Superior temporal gyrus (tissue), 1 donor: ENCODE measurements at regions not wholly inside any gene's neighbourhood (a gene's known extent, or its start where the extent isn't known, plus 50 kb on each side); places are given as distances from the start of the nearest gene placed in this dataset.
A peak's percentile ranks its signal among the peaks of the same experiment; 100 is the strongest.

Source experiments
- DNase-seq: peaks from one replicate; pipeline ENCODE4 v3.0.0-alpha.2; 2016; ENCODE audit errors: extremely low spot score

GRCh38 chr5:2038321-2039179 lies 155.8 kb upstream of the IRX4 start:
- DNase-seq = peak; percentile 63

DNA sequence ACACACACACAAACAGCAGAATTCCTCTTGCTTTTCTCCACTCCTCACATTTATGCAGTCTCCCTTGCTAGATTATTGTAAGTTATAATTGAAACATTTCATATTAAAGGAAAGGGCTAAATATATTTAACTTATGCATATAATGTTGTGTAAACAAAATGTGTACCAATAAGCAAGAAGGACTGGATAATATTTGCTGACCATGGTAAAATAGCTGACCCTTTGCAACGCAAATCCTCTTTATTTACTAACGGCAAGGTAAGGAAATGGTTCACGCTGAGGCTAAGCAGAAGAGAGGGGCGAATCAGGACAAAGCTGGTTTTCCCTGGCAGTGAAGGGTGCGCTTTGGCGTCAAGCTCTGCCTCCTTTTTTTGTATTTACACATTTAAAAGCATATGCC lies 154.2 kb upstream of the IRX4 start:
- DNase-seq = no peak

DNA sequence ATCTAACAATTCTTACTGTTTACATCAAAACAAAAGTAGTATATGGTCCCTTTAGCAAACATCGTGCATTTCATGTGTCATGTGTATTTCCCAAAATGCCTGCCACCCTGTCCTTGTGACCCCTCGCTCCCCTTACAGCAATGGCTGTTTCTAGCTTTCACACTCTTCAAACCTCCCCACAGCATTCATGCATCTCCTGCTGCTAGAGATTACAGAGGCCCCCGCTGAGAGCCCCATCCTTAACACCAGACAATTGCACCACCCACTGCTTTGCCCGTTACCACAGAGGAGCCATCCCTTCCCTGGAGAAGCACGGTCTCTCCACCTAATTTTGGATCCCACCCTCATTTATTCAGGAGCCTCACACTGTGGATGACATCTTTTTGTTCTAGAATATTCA lies 149.7 kb upstream of the IRX4 start:
- DNase-seq = no peak

DNA sequence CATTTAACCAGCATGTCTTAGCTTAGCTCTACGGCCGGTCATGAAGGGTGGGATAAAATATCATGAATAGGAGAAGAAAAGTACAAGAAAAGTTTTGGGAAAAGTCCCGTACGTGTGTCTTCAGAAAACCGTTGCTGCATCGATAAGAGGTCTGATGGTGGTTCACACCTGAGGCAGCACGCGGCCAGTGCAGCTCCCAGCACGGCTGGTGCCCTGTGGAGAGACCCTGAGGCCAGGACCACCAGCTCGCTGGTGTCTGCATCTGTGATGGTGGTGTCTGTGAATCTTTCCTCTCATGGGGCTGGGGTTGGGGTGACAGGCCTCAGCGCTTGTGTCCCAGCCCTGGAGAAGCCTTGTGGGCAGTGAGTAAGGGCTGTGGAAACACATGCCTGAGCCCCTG lies 148.9 kb upstream of the IRX4 start:
- DNase-seq = no peak

GRCh38 chr5:2030131-2030530 lies 147.4 kb upstream of the IRX4 start:
- DNase-seq = no peak

DNA sequence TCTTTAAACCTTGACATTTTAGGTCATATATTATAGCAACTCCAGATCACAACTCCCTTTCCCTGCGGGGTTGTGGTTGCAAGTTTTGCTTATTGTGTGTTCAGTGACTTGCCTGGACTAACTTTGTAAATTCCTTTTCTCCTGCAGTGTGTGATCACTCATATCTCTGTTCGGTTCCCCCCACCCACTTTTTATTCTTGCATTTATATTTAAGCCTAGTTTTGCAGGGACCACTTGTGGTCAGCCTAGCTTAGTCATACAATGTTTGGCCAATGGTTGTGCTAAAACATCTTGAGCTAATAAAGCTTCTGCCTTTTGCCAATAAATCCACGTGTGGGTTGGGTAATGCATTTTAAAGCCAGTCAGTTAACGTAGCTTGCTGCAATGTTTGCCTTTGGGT lies 146.5 kb upstream of the IRX4 start:
- DNase-seq = no peak

GRCh38 chr5:2027790-2028189 lies 145.1 kb upstream of the IRX4 start:
- no peak for DNase-seq

GRCh38 chr5:2024986-2025721 lies 142.4 kb upstream of the IRX4 start:
- DNase-seq = no peak

GRCh38 chr5:2023196-2023595 lies 140.5 kb upstream of the IRX4 start:
- DNase-seq = no peak

DNA sequence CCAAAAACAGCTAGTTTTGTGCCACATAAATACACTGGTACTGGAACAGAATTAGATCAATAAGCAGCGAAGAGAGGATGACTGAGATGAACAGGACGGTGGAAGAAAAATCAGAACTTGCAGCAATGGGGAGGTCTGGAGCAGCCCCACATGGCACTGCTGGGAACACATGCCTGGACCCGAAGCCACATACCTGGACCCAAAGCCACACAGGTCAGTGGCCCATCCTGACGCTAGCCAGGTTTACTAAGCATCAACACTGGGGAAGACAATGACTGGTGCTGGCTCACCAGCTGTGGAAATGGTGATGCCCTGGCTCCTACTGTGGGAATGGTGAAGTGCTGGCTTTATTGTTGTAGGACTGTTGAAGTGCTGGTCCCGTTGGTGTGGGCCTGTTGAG lies 139.7 kb upstream of the IRX4 start:
- no peak for DNase-seq

DNA sequence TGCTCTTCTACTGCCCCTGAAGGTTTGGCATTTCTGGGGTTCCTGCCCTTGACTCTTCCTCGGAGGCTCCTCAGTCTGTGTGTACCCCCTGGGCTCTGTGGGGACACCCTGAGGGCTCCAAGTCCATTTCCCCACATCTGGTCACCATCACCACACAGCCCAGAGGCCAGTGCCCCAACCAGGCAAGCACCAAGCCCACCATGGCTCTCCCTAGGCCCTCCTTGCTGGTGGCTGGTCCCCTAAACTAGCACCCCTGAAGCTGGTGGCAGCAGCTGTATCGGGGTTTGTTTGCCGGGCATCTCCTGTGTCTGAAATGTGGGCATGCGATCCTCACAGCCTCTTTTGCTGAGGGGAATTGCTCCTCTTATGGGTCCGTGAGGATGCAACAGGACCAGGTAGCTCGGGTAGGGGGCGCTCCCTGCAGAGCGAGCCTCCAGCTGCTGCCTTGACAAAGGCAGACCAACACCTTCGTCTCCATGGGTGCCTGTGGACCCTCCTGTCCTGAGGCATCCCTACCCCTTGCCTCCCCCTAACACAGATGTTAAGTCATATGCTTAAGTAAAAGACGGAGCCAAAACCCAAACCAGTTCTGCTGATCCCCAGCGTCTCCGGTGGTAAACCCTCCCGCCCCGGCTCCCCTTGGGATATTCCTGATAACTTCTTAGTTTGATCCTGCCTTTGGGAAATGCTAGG lies 138.9 kb upstream of the IRX4 start:
- DNase-seq = no peak

- no peak for DNase-seq
Measured at GRCh38 chr5:2020730-2021129, 138.0 kb upstream of the IRX4 start.

GRCh38 chr5:2019716-2020115 lies 137.0 kb upstream of the IRX4 start:
- DNase-seq = no peak

GRCh38 chr5:2018390-2018724 lies 135.6 kb upstream of the IRX4 start:
- DNase-seq = no peak

- no peak for DNase-seq
Measured at GRCh38 chr5:2017540-2018389, 135.0 kb upstream of the IRX4 start.

DNA sequence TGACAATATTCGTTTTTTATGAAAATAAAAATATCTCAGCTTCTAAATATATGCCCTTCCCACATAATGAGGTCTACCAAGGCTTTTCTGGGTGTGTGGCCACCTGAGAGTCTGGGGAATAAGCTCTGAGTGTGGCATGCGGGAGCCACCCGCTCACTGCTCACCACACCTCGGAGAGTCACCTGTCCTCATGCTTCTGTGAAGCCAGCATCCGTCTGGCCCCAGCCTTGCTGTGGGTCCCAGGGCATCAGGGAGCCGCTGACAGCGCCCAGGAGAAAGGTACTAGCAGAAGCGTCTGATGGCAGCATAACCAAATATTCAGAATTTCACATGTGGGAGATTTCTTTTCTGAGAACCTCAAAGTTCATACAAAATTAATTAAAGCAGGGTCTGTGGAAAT lies 133.2 kb upstream of the IRX4 start:
- DNase-seq = no peak

DNA sequence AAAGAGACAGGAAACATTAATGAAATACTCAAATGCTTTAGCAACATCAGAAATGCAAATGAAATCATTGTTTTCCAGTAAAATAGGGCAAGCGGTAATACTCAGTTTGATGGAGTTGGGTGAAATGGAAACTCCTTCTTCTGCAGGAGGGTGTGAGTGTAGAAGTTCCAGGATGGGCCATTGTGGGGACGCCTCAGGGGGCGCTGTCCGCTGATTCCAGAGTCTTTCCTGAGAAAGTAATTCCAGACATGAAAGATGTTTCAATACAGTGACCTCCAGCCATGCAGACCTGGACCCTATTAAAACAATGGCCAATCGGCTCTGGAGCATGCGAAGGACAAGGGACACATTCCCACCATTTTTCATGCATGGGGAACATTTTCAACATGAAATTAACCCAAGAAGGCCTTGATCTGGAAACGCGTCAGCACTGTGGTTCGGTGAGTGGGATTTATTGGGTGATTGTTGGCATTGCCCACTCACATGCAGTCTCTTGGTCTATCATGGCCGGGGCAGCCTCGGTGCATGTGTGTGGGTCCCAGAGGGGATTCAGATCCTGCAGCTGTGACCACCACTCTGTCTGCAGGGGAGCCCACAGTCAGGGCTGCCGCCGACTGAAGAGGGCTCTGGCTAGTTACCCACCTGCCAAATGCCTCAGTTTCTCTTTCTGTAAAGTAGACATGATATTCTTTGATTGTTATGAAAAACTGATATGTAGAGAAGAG lies 132.6 kb upstream of the IRX4 start:
- DNase-seq = no peak

DNA sequence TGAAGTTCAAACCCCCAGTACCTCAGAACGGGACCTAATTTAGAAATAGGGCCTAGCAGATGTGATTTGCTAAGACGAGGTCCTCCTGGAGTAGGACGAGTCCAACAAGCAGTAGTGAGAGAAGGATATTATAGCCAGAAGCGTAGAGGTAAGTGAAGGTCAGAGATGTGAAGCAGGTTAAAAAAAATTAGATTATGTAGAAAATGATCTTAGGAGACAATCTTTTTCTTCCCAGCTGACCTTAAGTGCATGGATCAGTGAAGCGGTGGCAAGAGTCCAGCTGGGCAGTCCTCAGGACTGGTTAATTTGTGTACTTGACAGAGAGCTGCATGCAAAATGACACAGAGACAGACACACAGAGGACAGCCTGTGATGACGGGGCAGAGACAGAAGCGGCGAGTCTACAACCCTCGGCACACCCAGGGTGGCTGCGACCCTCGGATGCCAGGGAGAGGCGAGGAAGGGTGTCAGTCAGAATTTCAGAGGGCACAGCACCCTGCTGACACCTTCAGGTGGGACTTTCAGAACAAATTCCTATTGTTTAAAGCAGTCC lies 131.4 kb upstream of the IRX4 start:
- no peak for DNase-seq

- DNase-seq = no peak
Measured at GRCh38 chr5:2013301-2014057, 130.8 kb upstream of the IRX4 start.

DNA sequence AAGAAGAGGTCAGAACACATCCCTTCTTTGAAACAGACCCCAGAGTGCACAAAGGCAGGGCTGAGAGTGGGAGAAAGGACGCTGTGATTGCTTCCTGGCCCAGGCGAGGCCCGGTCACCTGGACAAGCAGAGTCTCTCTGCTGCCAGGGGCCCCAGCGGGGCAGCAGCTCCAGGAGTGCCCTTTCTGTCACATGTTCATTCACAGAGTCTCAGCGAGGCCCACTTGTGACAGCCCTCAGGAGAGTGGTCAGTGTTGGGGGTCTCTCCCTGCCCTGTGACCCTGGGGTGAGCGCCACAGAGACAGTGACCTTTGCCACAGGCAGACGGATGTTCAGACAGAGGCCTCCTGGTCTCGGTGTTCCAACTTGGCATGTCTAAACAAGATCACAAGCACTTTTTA lies 130.2 kb upstream of the IRX4 start:
- DNase-seq = no peak
